HEK293 (cell line): ENCODE measurements at regions not wholly inside any gene's neighbourhood (a gene's known extent, or its start where the extent isn't known, plus 50 kb on each side); places are given as distances from the start of the nearest gene placed in this dataset.

ENCODE experiments used
- CTCF ChIP-seq: fragments of 450-650 bp; formaldehyde crosslinking; IDR thresholded peaks from 2 replicates; pipeline ENCODE4 v1.5.1; 2016; ENCODE audit warnings: missing biosample characterization, missing genetic modification characterization
- EGR2 ChIP-seq: fragments of 450-650 bp; formaldehyde crosslinking; IDR thresholded peaks from 2 replicates; pipeline ENCODE4 v1.5.1; 2016; ENCODE audit warnings: low read depth, missing biosample characterization, missing genetic modification characterization
- KLF7 ChIP-seq: fragments of 450-650 bp; formaldehyde crosslinking; IDR thresholded peaks from 2 replicates; pipeline ENCODE4 v1.5.1; 2016; ENCODE audit warnings: missing biosample characterization, missing genetic modification characterization, borderline replicate concordance
- PRDM4 ChIP-seq: fragments of 450-650 bp; formaldehyde crosslinking; IDR thresholded peaks from 2 replicates; pipeline ENCODE4 v1.5.1; 2017; ENCODE audit warnings: missing biosample characterization, missing genetic modification characterization
- REST ChIP-seq: fragments of 450-650 bp; formaldehyde crosslinking; IDR thresholded peaks from 2 replicates; pipeline ENCODE4 v1.5.1; 2016; ENCODE audit warnings: missing biosample characterization, missing genetic modification characterization
- ZBTB8A ChIP-seq: fragments of 450-650 bp; formaldehyde crosslinking; IDR thresholded peaks from 2 replicates; pipeline ENCODE4 v1.5.1; 2016; ENCODE audit warnings: missing biosample characterization, missing genetic modification characterization
- ZFP3 ChIP-seq: fragments of 450-650 bp; formaldehyde crosslinking; IDR thresholded peaks from 2 replicates; pipeline ENCODE4 v1.5.1; 2016; ENCODE audit warnings: low read depth, missing biosample characterization, missing genetic modification characterization
- ZNF23 ChIP-seq: fragments of 450-650 bp; formaldehyde crosslinking; IDR thresholded peaks from 2 replicates; pipeline ENCODE4 v1.5.1; 2016; ENCODE audit warnings: missing biosample characterization, missing genetic modification characterization, borderline replicate concordance
- ZNF623 ChIP-seq: fragments of 450-650 bp; formaldehyde crosslinking; IDR thresholded peaks from 2 replicates; pipeline ENCODE4 v1.5.1; 2016; ENCODE audit warnings: missing biosample characterization, missing genetic modification characterization
- ZNF776 ChIP-seq: fragments of 450-650 bp; formaldehyde crosslinking; IDR thresholded peaks from 2 replicates; pipeline ENCODE4 v1.5.0; 2017; ENCODE audit warnings: missing biosample characterization, missing genetic modification characterization, borderline replicate concordance

DNA sequence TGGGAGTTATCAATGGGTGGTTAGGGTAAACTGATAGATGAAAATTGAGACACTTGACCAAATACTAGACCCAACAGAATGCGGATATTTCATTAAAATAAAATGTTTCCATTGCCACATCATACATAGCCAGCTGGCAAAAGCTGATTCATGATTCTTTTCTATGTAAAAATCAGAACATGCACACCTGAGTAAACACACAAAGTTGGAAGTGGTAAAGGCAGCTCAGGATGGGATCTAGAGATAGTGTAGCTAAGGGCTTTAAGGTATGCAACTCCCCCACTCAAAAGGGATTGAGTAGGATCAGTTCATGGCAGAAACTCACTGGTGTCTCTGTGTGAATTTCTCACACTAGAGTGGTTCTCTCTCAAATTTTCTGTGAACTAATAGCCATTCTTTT is 541.1 kb upstream of the GRAMD2B start:
- TF ChIP-seq ZBTB8A (tag by site-specific recombination) (no peak), ZNF623 (tag by site-specific recombination) (no peak), PRDM4 (tag by site-specific recombination) (no peak), REST (tag by site-specific recombination) (no peak), ZNF23 (tag by site-specific recombination) (no peak), KLF7 (tag by site-specific recombination) (no peak), ZFP3 (tag by site-specific recombination) (no peak), CTCF (tag by site-specific recombination) (no peak), EGR2 (tag by site-specific recombination) (no peak), ZNF776 (no peak)
